RWPE1 (cell line): ENCODE measurements at regions not wholly inside any gene's neighbourhood (a gene's known extent, or its start where the extent isn't known, plus 50 kb on each side); places are given as distances from the start of the nearest gene placed in this dataset.
"Not testable (repeated sequence)": the region's sequence is repeated elsewhere in the genome, so short reads cannot be mapped to it uniquely, and the experiment has no call there.

Experiments used
- CTCF ChIA-PET: fragments of 350-600 bp; sonication (Branson Sonifier 250); formaldehyde crosslinking; extraction: SDS; loops from one replicate; lab custom pipeline; 2021; lab: Yijun Ruan, JAX
- POLR2A ChIA-PET: fragments of 400-600 bp; formaldehyde crosslinking; extraction: SDS; loops from one replicate; lab custom pipeline; 2020; ENCODE audit warnings: antibody characterized with exemption; ENCODE audit not compliant: low non-redundant PET; lab: Yijun Ruan, JAX
- DNase-seq: peaks from one replicate; pipeline ENCODE4 v3.0.0; 2012; ENCODE audit warnings: low spot score
- H3K27ac ChIP-seq: fragments of 450-650 bp; 2 replicates; pipeline ENCODE4 v1.5.1; 2017

GRCh38 chr2:95769256-95769655 is 177.5 kb downstream of the TRIM43 start:
- CTCF ChIA-PET, POLR2A ChIA-PET, H3K27ac ChIP-seq, DNase-seq: not testable (repeated sequence)

GRCh38 chr2:95770726-95771125 is 178.9 kb downstream of the TRIM43 start:
- CTCF ChIA-PET, H3K27ac ChIP-seq, POLR2A ChIA-PET, DNase-seq: not testable (repeated sequence)

GRCh38 chr2:95774322-95775192 is 182.8 kb downstream of the TRIM43 start:
- CTCF ChIA-PET, H3K27ac ChIP-seq, POLR2A ChIA-PET, DNase-seq: not testable (repeated sequence)

GRCh38 chr2:95775193-95775531 is 183.4 kb downstream of the TRIM43 start:
- POLR2A ChIA-PET, DNase-seq, H3K27ac ChIP-seq, CTCF ChIA-PET: not testable (repeated sequence)
